ENCODE measurements at regions not wholly inside any gene's neighbourhood (a gene's known extent, or its start where the extent isn't known, plus 50 kb on each side); places are given as distances from the start of the nearest gene placed in this dataset.

GRCh38 chr1:98482611-98483010 lies 178.9 kb upstream of the SNX7 start:
- DNase-seq (ENCODE audit: low read depth in 3 of 3): no peak

GRCh38 chr1:98480271-98480670 lies 181.2 kb upstream of the SNX7 start:
- no peak for DNase-seq (ENCODE audit: low read depth in 3 of 3)

- DNase-seq (ENCODE audit: low read depth in 3 of 3): no peak
These were observed 183.4 kb upstream of the SNX7 start for GRCh38 chr1:98478121-98478520.

GRCh38 chr1:98472878-98473277 lies 188.6 kb upstream of the SNX7 start:
- no peak for DNase-seq (ENCODE audit: low read depth in 3 of 3)

GRCh38 chr1:98471633-98472032 lies 189.9 kb upstream of the SNX7 start:
- no peak for DNase-seq (ENCODE audit: low read depth in 3 of 3)

GRCh38 chr1:98468111-98468717 lies 193.3 kb upstream of the SNX7 start:
- DNase-seq (ENCODE audit: low read depth in 3 of 3): no peak

GRCh38 chr1:98467586-98467985 lies 193.9 kb upstream of the SNX7 start:
- no peak for DNase-seq (ENCODE audit: low read depth in 3 of 3)

- no peak for DNase-seq (ENCODE audit: low read depth in 3 of 3)
These were observed 194.4 kb upstream of the SNX7 start for GRCh38 chr1:98467122-98467521.

- DNase-seq (ENCODE audit: low read depth in 3 of 3): no peak
These were observed 199.6 kb upstream of the SNX7 start for GRCh38 chr1:98461873-98462385.

GRCh38 chr1:98460136-98460535 lies 201.4 kb upstream of the SNX7 start:
- DNase-seq (ENCODE audit: low read depth in 3 of 3): no peak

- no peak for DNase-seq (ENCODE audit: low read depth in 3 of 3)
These were observed 202.0 kb upstream of the SNX7 start for GRCh38 chr1:98459486-98459870.

- no peak for DNase-seq (ENCODE audit: low read depth in 3 of 3)
These were observed 202.7 kb upstream of the SNX7 start for GRCh38 chr1:98458511-98459485.

GRCh38 chr1:98457248-98457647 lies 204.3 kb upstream of the SNX7 start:
- DNase-seq (ENCODE audit: low read depth in 3 of 3): no peak

GRCh38 chr1:98454666-98455065 lies 206.9 kb upstream of the SNX7 start:
- no peak for DNase-seq (ENCODE audit: low read depth in 3 of 3)

- DNase-seq (ENCODE audit: low read depth in 3 of 3): no peak
These were observed 208.5 kb upstream of the SNX7 start for GRCh38 chr1:98453066-98453465.

GRCh38 chr1:98452162-98452561 lies 209.4 kb upstream of the SNX7 start:
- DNase-seq (ENCODE audit: low read depth in 3 of 3): no peak

- DNase-seq (ENCODE audit: low read depth in 3 of 3): no peak
These were observed 220.2 kb upstream of the SNX7 start for GRCh38 chr1:98441281-98441680.

- DNase-seq (ENCODE audit: low read depth in 3 of 3): no peak
These were observed 222.1 kb upstream of the SNX7 start for GRCh38 chr1:98439471-98439870.

GRCh38 chr1:98437540-98437939 lies 224.0 kb upstream of the SNX7 start:
- no peak for DNase-seq (ENCODE audit: low read depth in 3 of 3)

- no peak for DNase-seq (ENCODE audit: low read depth in 3 of 3)
These were observed 224.5 kb upstream of the SNX7 start for GRCh38 chr1:98437011-98437410.

- no peak for DNase-seq (ENCODE audit: low read depth in 3 of 3)
These were observed 231.5 kb upstream of the SNX7 start for GRCh38 chr1:98429965-98430443.

- no peak for DNase-seq (ENCODE audit: low read depth in 3 of 3)
These were observed 232.7 kb upstream of the SNX7 start for GRCh38 chr1:98428864-98429263.

- DNase-seq (ENCODE audit: low read depth in 3 of 3): no peak
These were observed 233.9 kb upstream of the SNX7 start for GRCh38 chr1:98427664-98428063.
